ENCODE measurements at regions not wholly inside any gene's neighbourhood (a gene's known extent, or its start where the extent isn't known, plus 50 kb on each side); places are given as distances from the start of the nearest gene placed in this dataset.

DNA sequence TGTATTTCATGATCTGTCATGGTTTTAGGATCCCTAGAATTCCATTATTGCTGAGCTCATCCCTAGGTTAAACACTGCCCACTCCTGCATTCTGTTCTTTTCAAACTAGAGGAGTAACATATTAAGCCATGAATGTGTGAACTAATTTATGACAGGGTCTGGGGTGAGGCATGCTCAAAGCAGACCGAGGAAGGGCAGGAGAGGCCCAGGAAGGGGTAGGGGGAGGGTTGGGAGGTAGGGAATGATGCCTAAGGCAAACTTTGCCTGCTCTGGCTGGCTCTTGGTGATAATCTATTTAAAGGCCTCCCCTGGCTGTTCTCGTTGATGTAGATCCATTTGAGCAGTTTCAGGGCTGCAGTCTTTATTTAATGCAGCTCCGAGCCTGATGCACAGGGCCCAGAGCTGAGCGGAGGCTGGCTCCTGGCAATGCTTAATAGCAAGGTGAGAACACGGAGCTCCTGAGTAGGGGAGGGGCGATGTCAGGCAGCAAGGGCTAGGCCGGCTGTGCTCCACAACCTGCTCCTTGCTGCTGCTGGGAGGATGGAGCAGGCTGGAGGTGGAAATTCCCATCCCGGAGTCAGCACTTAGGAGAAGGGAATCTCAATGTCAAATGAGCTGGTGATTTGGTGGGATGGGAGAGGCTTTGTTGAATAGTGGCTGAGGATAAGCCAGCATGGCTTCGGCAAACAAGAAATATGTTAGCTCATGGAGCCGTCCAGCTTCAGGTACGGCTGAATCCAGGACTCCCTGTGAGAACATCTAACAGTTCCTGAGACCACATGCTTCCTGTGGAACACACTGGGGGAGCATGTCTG is 73.2 kb upstream of the UNC5A start:
- TF ChIP-seq, protein P1, sequence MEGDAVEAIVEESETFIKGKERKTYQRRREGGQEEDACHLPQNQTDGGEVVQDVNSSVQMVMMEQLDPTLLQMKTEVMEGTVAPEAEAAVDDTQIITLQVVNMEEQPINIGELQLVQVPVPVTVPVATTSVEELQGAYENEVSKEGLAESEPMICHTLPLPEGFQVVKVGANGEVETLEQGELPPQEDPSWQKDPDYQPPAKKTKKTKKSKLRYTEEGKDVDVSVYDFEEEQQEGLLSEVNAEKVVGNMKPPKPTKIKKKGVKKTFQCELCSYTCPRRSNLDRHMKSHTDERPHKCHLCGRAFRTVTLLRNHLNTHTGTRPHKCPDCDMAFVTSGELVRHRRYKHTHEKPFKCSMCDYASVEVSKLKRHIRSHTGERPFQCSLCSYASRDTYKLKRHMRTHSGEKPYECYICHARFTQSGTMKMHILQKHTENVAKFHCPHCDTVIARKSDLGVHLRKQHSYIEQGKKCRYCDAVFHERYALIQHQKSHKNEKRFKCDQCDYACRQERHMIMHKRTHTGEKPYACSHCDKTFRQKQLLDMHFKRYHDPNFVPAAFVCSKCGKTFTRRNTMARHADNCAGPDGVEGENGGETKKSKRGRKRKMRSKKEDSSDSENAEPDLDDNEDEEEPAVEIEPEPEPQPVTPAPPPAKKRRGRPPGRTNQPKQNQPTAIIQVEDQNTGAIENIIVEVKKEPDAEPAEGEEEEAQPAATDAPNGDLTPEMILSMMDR (optimal IDR thresholded peaks at IDR 0.05 in 1 of 3, IDR thresholded peaks at IDR 0.05 in 1 of 3, conservative IDR thresholded peaks at IDR 0.05 in 1 of 3; ENCODE audit: extremely low read depth in 1 of 3, insufficient read depth in 2 of 3, low read length in 3 of 3): no peak
- no peak for TF ChIP-seq EZH2 (IDR thresholded peaks at IDR 0.05; ENCODE audit: low read length)

Data from keratinocyte (primary cell).